Germinal center (tissue), 1 donor: ENCODE measurements at regions not wholly inside any gene's neighbourhood (a gene's known extent, or its start where the extent isn't known, plus 50 kb on each side); places are given as distances from the start of the nearest gene placed in this dataset.

Source experiments
- DNase-seq: peaks from one replicate; pipeline ENCODE4 v3.0.0; 2012; ENCODE audit warnings: mixed read lengths, low spot score

- DNase-seq: no peak
These were observed 144.2 kb downstream of the ENGASE start for GRCh38 chr17:79218825-79219200.

- DNase-seq: no peak
These were observed 143.7 kb downstream of the ENGASE start for GRCh38 chr17:79218175-79218824.

GRCh38 chr17:79217473-79218135, 143.0 kb downstream of the ENGASE start:
- DNase-seq: no peak

GRCh38 chr17:79216826-79217225, 142.2 kb downstream of the ENGASE start:
- DNase-seq: no peak

- DNase-seq: no peak
These were observed 141.8 kb downstream of the ENGASE start for GRCh38 chr17:79216391-79216790.

- DNase-seq: no peak
These were observed 141.0 kb downstream of the ENGASE start for GRCh38 chr17:79215631-79216030.

GRCh38 chr17:79214940-79215604, 140.4 kb downstream of the ENGASE start:
- DNase-seq: no peak

GRCh38 chr17:79214459-79214858, 139.8 kb downstream of the ENGASE start:
- DNase-seq: no peak

- no peak for DNase-seq
These were observed 138.7 kb downstream of the ENGASE start for GRCh38 chr17:79213305-79213704.

- no peak for DNase-seq
These were observed 137.8 kb downstream of the ENGASE start for GRCh38 chr17:79212149-79213087.

- no peak for DNase-seq
These were observed 136.6 kb downstream of the ENGASE start for GRCh38 chr17:79211061-79211770.

GRCh38 chr17:79210638-79211037, 136.0 kb downstream of the ENGASE start:
- no peak for DNase-seq

GRCh38 chr17:79207960-79208359, 133.3 kb downstream of the ENGASE start:
- no peak for DNase-seq

GRCh38 chr17:79205688-79206205, 131.1 kb downstream of the ENGASE start:
- no peak for DNase-seq

GRCh38 chr17:79204261-79204660, 129.6 kb downstream of the ENGASE start:
- DNase-seq: no peak

- no peak for DNase-seq
These were observed 129.0 kb downstream of the ENGASE start for GRCh38 chr17:79203657-79204056.

GRCh38 chr17:79203016-79203415, 128.4 kb downstream of the ENGASE start:
- no peak for DNase-seq

- no peak for DNase-seq
These were observed 127.9 kb downstream of the ENGASE start for GRCh38 chr17:79202480-79202879.

- no peak for DNase-seq
These were observed 127.1 kb downstream of the ENGASE start for GRCh38 chr17:79201536-79202227.

GRCh38 chr17:79201119-79201518, 126.5 kb downstream of the ENGASE start:
- no peak for DNase-seq

- DNase-seq: no peak
These were observed 122.3 kb downstream of the ENGASE start for GRCh38 chr17:79196913-79197312.
